Esophagus muscularis mucosa (tissue), 4 donors: ENCODE measurements at regions not wholly inside any gene's neighbourhood (a gene's known extent, or its start where the extent isn't known, plus 50 kb on each side); places are given as distances from the start of the nearest gene placed in this dataset.

ENCODE experiments used
- CTCF ChIP-seq, 3 experiments: fragments of 200-600 bp in 2 of 3; fragments of 450-650 bp in 1 of 3; sonication (generic) in 2 of 3; IDR thresholded peaks; one replicate each; pipeline ENCODE4 v1.5.1; 2017 to 2019; ENCODE audit warnings: antibody characterized with exemption in 3 of 3, mild to moderate bottlenecking in 2 of 3, moderate library complexity in 1 of 3
- EP300 ChIP-seq: sonication (generic); formaldehyde crosslinking; IDR thresholded peaks from one replicate; pipeline ENCODE4 v1.6.1; 2017; ENCODE audit warnings: antibody characterized with exemption
- POLR2A ChIP-seq: fragments of 450-650 bp; IDR thresholded peaks from one replicate; pipeline ENCODE4 v1.6.1; 2017; ENCODE audit warnings: antibody characterized with exemption, moderate library complexity, mild to moderate bottlenecking, low read depth
- POLR2AphosphoS5 ChIP-seq, 2 donors: sonication (generic); formaldehyde crosslinking; IDR thresholded peaks; one replicate each; pipeline ENCODE4 v1.6.1; 2017; ENCODE audit warnings: antibody characterized with exemption in 2 of 2

- TF ChIP-seq CTCF (IDR thresholded peaks at IDR 0.05): no peak
- TF ChIP-seq POLR2A: no peak
- TF ChIP-seq EP300: no peak
- no peak for TF ChIP-seq POLR2AphosphoS5 (IDR thresholded peaks at IDR 0.05)
Observed at GRCh38 chr2:142380372-142380771, 249.6 kb upstream of the LRP1B start.
